ENCODE measurements at regions not wholly inside any gene's neighbourhood (a gene's known extent, or its start where the extent isn't known, plus 50 kb on each side); places are given as distances from the start of the nearest gene placed in this dataset.

DNA sequence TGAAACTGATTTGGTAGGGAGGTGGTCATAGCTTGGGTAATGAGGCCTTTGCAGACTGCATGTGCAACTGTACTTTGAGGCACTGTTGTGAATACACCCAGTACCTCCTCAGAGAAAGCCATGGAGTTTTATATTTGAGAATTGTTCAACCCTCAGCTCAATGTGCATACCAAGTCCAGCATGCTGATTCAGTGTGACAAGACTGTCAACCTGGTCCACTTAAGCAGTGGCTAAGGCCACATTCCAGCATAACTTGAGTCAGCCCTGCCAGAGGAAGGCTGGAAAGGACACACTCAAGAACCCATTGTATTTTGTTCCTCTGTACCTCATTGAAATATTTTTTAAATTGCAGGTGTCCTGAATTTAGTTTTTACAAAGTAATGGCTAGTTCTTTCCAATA is 121.8 kb upstream of the HNMT start:
- TF ChIP-seq, protein P1, sequence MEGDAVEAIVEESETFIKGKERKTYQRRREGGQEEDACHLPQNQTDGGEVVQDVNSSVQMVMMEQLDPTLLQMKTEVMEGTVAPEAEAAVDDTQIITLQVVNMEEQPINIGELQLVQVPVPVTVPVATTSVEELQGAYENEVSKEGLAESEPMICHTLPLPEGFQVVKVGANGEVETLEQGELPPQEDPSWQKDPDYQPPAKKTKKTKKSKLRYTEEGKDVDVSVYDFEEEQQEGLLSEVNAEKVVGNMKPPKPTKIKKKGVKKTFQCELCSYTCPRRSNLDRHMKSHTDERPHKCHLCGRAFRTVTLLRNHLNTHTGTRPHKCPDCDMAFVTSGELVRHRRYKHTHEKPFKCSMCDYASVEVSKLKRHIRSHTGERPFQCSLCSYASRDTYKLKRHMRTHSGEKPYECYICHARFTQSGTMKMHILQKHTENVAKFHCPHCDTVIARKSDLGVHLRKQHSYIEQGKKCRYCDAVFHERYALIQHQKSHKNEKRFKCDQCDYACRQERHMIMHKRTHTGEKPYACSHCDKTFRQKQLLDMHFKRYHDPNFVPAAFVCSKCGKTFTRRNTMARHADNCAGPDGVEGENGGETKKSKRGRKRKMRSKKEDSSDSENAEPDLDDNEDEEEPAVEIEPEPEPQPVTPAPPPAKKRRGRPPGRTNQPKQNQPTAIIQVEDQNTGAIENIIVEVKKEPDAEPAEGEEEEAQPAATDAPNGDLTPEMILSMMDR (conservative IDR thresholded peaks at IDR 0.05; ENCODE audit: low read depth, low read length), result no peak
- TF ChIP-seq MAZ (IDR thresholded peaks at IDR 0.05; ENCODE audit: borderline replicate concordance, low read depth, low read length) (no peak), SMC3 (IDR thresholded peaks at IDR 0.05; ENCODE audit: low read depth, low read length) (no peak), RCOR1 (IDR thresholded peaks at IDR 0.05; ENCODE audit: insufficient replicate concordance, low read length) (no peak), POLR2A (IDR thresholded peaks at IDR 0.05; ENCODE audit: low read depth, low read length) (no peak), FOS (IDR thresholded peaks at IDR 0.05; ENCODE audit: low read depth, low read length) (no peak), RAD21 (IDR thresholded peaks at IDR 0.05; ENCODE audit: low read length) (no peak), RFX5 (IDR thresholded peaks at IDR 0.05; ENCODE audit: low read depth, low read length) (no peak)
- TF ChIP-seq, protein P2, sequence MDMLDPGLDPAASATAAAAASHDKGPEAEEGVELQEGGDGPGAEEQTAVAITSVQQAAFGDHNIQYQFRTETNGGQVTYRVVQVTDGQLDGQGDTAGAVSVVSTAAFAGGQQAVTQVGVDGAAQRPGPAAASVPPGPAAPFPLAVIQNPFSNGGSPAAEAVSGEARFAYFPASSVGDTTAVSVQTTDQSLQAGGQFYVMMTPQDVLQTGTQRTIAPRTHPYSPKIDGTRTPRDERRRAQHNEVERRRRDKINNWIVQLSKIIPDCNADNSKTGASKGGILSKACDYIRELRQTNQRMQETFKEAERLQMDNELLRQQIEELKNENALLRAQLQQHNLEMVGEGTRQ (IDR thresholded peaks at IDR 0.05; ENCODE audit: low read depth, low read length), result no peak

All from IMR-90 (cell line).